ENCODE measurements at regions not wholly inside any gene's neighbourhood (a gene's known extent, or its start where the extent isn't known, plus 50 kb on each side); places are given as distances from the start of the nearest gene placed in this dataset.

GRCh38 chr12:58458102-58458501 lies 462.2 kb downstream of the LRIG3 start:
- TF ChIP-seq CTCF (IDR thresholded peaks at IDR 0.05; ENCODE audit: low read depth, low read length, poor library complexity, severe bottlenecking) (no peak), EZH2phosphoT487 (IDR thresholded peaks at IDR 0.05; ENCODE audit: borderline replicate concordance, low read length) (no peak)

Data from DOHH2 (cell line).